GM12878 (cell line): ENCODE measurements at regions not wholly inside any gene's neighbourhood (a gene's known extent, or its start where the extent isn't known, plus 50 kb on each side); places are given as distances from the start of the nearest gene placed in this dataset.
A peak's percentile ranks its signal among the peaks of the same experiment; 100 is the strongest.

Experiments
- ATAC-seq: fragments of 200-7000 bp; cut with Tn5 transposase; 3 replicates; pipeline ENCODE4 v1.9.1; 2020; ENCODE audit warnings: mild to moderate bottlenecking, moderate library complexity
- BruUV-seq: library from RNA; stranded (reverse); fragments of 400-500 nt; replicated peaks from 2 replicates; lab custom pipeline; 2021; lab: Mats Ljungman, UMichigan
- CTCF ChIA-PET: fragments of 300-600 bp; sonication (Branson Sonifier 250); formaldehyde crosslinking; extraction: SDS; loops from one replicate; lab custom pipeline; 2021; ENCODE audit warnings: inconsistent platforms; lab: Yijun Ruan, JAX
- POLR2A ChIA-PET: fragments of 350-600 bp; formaldehyde crosslinking; extraction: SDS; loops from one replicate; lab custom pipeline; 2021; ENCODE audit warnings: inconsistent platforms; lab: Charles Lee
- RAD21 ChIA-PET: fragments of 300-600 bp; sonication (Branson Sonifier 250); formaldehyde crosslinking; loops from one replicate; lab custom pipeline; 2023; ENCODE audit warnings: antibody characterized with exemption; ENCODE audit not compliant: unreplicated experiment; lab: Charles Lee
- SMC1A ChIA-PET: fragments of 300-600 bp; sonication (Branson Sonifier 250); formaldehyde crosslinking; loops from one replicate; lab custom pipeline; 2023; ENCODE audit not compliant: unreplicated experiment, uncharacterized antibody; lab: Charles Lee
- DNase-seq: peaks from one replicate; pipeline ENCODE4 v3.0.0-alpha.2; 2011; ENCODE audit warnings: low read depth, low spot score
- FAIRE-seq: peaks from 3 replicates; lab custom pipeline; 2011; peaks lifted over from hg19 to GRCh38; lab: Jason Lieb, UNC
- H2AFZ ChIP-seq: 2 replicates; pipeline ENCODE4 v1.6.0; 2011; ENCODE audit warnings: low read depth, low read length, control low read depth; ENCODE audit not compliant: control insufficient read depth
- H3K27ac ChIP-seq: 2 replicates; pipeline ENCODE4 v1.5.1; 2011; ENCODE audit warnings: control low read depth; ENCODE audit not compliant: control insufficient read depth, insufficient read depth
- H3K27me3 ChIP-seq, 2 experiments: replicated peaks in 1 of 2; 2 replicates each; pipeline versions ENCODE4 v1.6.0 to v1.6.1; 2011; ENCODE audit warnings: low read length in 1 of 2; ENCODE audit not compliant: control insufficient read depth in 2 of 2, insufficient read depth in 2 of 2
- H3K36me3 ChIP-seq, 2 experiments: 2 replicates each; pipeline ENCODE4 v1.5.1; 2011; ENCODE audit warnings: low read length in 1 of 2; ENCODE audit not compliant: control insufficient read depth in 2 of 2, insufficient read depth in 2 of 2
- H3K4me1 ChIP-seq: 2 replicates; pipeline ENCODE4 v1.6.1; 2011; ENCODE audit warnings: mild to moderate bottlenecking, low read length, moderate library complexity, mixed read lengths; ENCODE audit not compliant: control insufficient read depth, insufficient read depth
- H3K4me2 ChIP-seq: 2 replicates; pipeline ENCODE4 v1.6.0; 2011; ENCODE audit warnings: control low read depth; ENCODE audit not compliant: control insufficient read depth, insufficient read depth
- H3K4me3 ChIP-seq: fragments of 200-600 bp; sonication (generic); 2 replicates; pipeline ENCODE4 v1.5.1; 2016
- H3K79me2 ChIP-seq: 2 replicates; pipeline ENCODE4 v1.6.0; 2011; ENCODE audit warnings: low read length; ENCODE audit not compliant: control insufficient read depth, insufficient read depth
- H3K9ac ChIP-seq: 2 replicates; pipeline ENCODE4 v1.8.0; 2011; ENCODE audit warnings: low read length, control low read depth, mixed read lengths; ENCODE audit not compliant: control insufficient read depth, insufficient read depth
- H3K9me3 ChIP-seq: replicated peaks from 3 replicates; pipeline ENCODE4 v1.5.1; 2011; ENCODE audit warnings: mild to moderate bottlenecking, low read length; ENCODE audit not compliant: control insufficient read depth, insufficient read depth
- H4K20me1 ChIP-seq: 2 replicates; pipeline ENCODE4 v1.6.0; 2011; ENCODE audit not compliant: control insufficient read depth, insufficient read depth
- CTCF ChIP-seq, 3 experiments: IDR thresholded peaks in 2 of 3; conservative IDR thresholded peaks in 1 of 3; 2 replicates each; pipeline ENCODE4 v1.5.1; 2011; ENCODE audit warnings: low read depth in 3 of 3, low read length in 3 of 3, mild to moderate bottlenecking in 3 of 3, control low read depth in 2 of 3, moderate library complexity in 2 of 3, inconsistent platforms in 1 of 3, mixed read lengths in 1 of 3; ENCODE audit not compliant: control insufficient read depth in 2 of 3, insufficient read depth in 1 of 3; ENCODE audit errors: extremely low read depth in 1 of 3
- IRF5 ChIP-seq: fragments of 450-650 bp; IDR thresholded peaks from 2 replicates; pipeline ENCODE4 v1.6.1; 2017; ENCODE audit warnings: borderline replicate concordance
- RAD21 ChIP-seq: IDR thresholded peaks from 2 replicates; pipeline ENCODE4 v1.6.1; 2011; ENCODE audit warnings: mild to moderate bottlenecking, low read depth, low read length, moderate library complexity; ENCODE audit not compliant: insufficient read depth
- SPI1 ChIP-seq: IDR thresholded peaks from 2 replicates; pipeline ENCODE4 v1.6.1; 2011; ENCODE audit warnings: low read depth, mild to moderate bottlenecking, low read length, moderate library complexity, borderline replicate concordance; ENCODE audit not compliant: insufficient read depth
- WGBS: methylation state at CpG from one replicate; pipeline ENCODE4 v1.1.6; 2016; ENCODE audit warnings: low lambda C conversion rate; ENCODE audit not compliant: insufficient replicate concordance, insufficient coverage; ENCODE audit errors: missing lambda C conversion rate; 5-methylcytosine and 5-hydroxymethylcytosine counted together
- in situ Hi-C: fragments of 300-500 bp; cut with MboI; formaldehyde crosslinking; loops from 9 replicates; pipeline ENCODE4 v1.14.3; 2018; ENCODE audit warnings: mixed read lengths
- intact Hi-C: fragments of 100-400 bp; cut with micrococcal nuclease; formaldehyde crosslinking; loops from one replicate; pipeline ENCODE4 v1.14.2; 2022; ENCODE audit not compliant: unreplicated experiment

GRCh38 chr17:77266891-77267341 lies 126.1 kb downstream of the SEC14L1 start:
- H3K79me2 ChIP-seq, result no peaks in the 10 kb centered on the region
- POLR2A ChIA-PET, result no interaction called here
- H3K4me1 ChIP-seq, result no peaks in the 10 kb centered on the region
- no peak overlapping the region for H3K27ac ChIP-seq
- CTCF ChIA-PET, result interaction anchor here (0.7 to 1.2 kb wide), 2 partner anchors 197 to 200 kb away, joined by 3 read pairs; no protein-coding TSS in a partner anchor
- TF ChIP-seq CTCF (IDR thresholded peaks at IDR 0.05 in 2 of 3, conservative IDR thresholded peaks at IDR 0.05 in 1 of 3; ENCODE audit: control insufficient read depth in 2 of 3, extremely low read depth in 1 of 3, insufficient read depth in 1 of 3, low read depth in 3 of 3, low read length in 3 of 3) (peak; percentile 17 to 56 (median 30); a peak in 3 of 6 replicates), SPI1 (peak; percentile 34; the same call in 1 of the 2 replicates), RAD21 (0 out of 2 replicates have a peak, but pooled peaks have one; percentile 26), IRF5 (no peak)
- H3K4me2 ChIP-seq, result no peak overlapping the region; the same call in 1 of the 2 replicates
- H3K4me3 ChIP-seq, result no peak overlapping the region
- H3K36me3 ChIP-seq, result no peaks in the 10 kb centered on the region
- H3K9me3 ChIP-seq, result no peaks in the 10 kb centered on the region
- RAD21 ChIA-PET, result no interaction called here
- SMC1A ChIA-PET, result no interaction called here
- 32% methylated on average over 13 of the region's 13 CpGs for WGBS
- no peak overlapping the region for H3K9ac ChIP-seq
- FAIRE-seq (no peak), ATAC-seq (peak; percentile 75), DNase-seq (no peak)
- no TSS peak for BruUV-seq
- in situ Hi-C loops (no loop called here), intact Hi-C loops (no loop called here)
- H3K27me3 ChIP-seq, result no peaks in the 10 kb centered on the region; a peak in 2 of 4 replicates
- no peaks in the 10 kb centered on the region for H4K20me1 ChIP-seq
- H2AFZ ChIP-seq, result no peak overlapping the region; the same call in 1 of the 2 replicates
